HG03439 (cell line): ENCODE measurements at regions not wholly inside any gene's neighbourhood (a gene's known extent, or its start where the extent isn't known, plus 50 kb on each side); places are given as distances from the start of the nearest gene placed in this dataset.

Experiments
- ATAC-seq: cut with Tn5 transposase; IDR thresholded peaks from one replicate; pipeline ENCODE4 v1.9.1; 2021; ENCODE audit warnings: mild to moderate bottlenecking, moderate library complexity; ENCODE audit not compliant: unreplicated experiment

GRCh38 chr5:23368393-23368792 is 139.0 kb upstream of the PRDM9 start:
- no peak for ATAC-seq

GRCh38 chr5:23367874-23368273 is 139.5 kb upstream of the PRDM9 start:
- ATAC-seq, result no peak

- no peak for ATAC-seq
Observed at GRCh38 chr5:23353286-23353685, 154.1 kb upstream of the PRDM9 start.

GRCh38 chr5:23352446-23352845 is 155.0 kb upstream of the PRDM9 start:
- no peak for ATAC-seq

GRCh38 chr5:23343121-23343520 is 164.3 kb upstream of the PRDM9 start:
- ATAC-seq, result no peak

- no peak for ATAC-seq
Observed at GRCh38 chr5:23332650-23333251, 174.7 kb upstream of the PRDM9 start.

- no peak for ATAC-seq
Observed at GRCh38 chr5:23330726-23331125, 176.7 kb upstream of the PRDM9 start.

- no peak for ATAC-seq
Observed at GRCh38 chr5:23319901-23320300, 187.5 kb upstream of the PRDM9 start.

- no peak for ATAC-seq
Observed at GRCh38 chr5:23318960-23319359, 188.4 kb upstream of the PRDM9 start.

- no peak for ATAC-seq
Observed at GRCh38 chr5:23318166-23318565, 189.2 kb upstream of the PRDM9 start.

- no peak for ATAC-seq
Observed at GRCh38 chr5:23316060-23316591, 191.3 kb upstream of the PRDM9 start.

- ATAC-seq, result no peak
Observed at GRCh38 chr5:23314827-23315226, 192.6 kb upstream of the PRDM9 start.

GRCh38 chr5:23305055-23305454 is 202.4 kb upstream of the PRDM9 start:
- no peak for ATAC-seq

- ATAC-seq, result no peak
Observed at GRCh38 chr5:23303836-23304235, 203.6 kb upstream of the PRDM9 start.

GRCh38 chr5:23303435-23303834 is 204.0 kb upstream of the PRDM9 start:
- ATAC-seq, result no peak

GRCh38 chr5:23302438-23302837 is 205.0 kb upstream of the PRDM9 start:
- no peak for ATAC-seq

GRCh38 chr5:23289162-23289561 is 218.2 kb upstream of the PRDM9 start:
- no peak for ATAC-seq

GRCh38 chr5:23284656-23285055 is 222.8 kb upstream of the PRDM9 start:
- no peak for ATAC-seq

GRCh38 chr5:23274171-23274570 is 233.2 kb upstream of the PRDM9 start:
- no peak for ATAC-seq

GRCh38 chr5:23269981-23270380 is 237.4 kb upstream of the PRDM9 start:
- no peak for ATAC-seq

- no peak for ATAC-seq
Observed at GRCh38 chr5:23268136-23268535, 239.3 kb upstream of the PRDM9 start.

GRCh38 chr5:23260621-23261020 is 246.8 kb upstream of the PRDM9 start:
- no peak for ATAC-seq

GRCh38 chr5:23257656-23258055 is 249.8 kb upstream of the PRDM9 start:
- ATAC-seq, result no peak
